ENCODE measurements at regions not wholly inside any gene's neighbourhood (a gene's known extent, or its start where the extent isn't known, plus 50 kb on each side); places are given as distances from the start of the nearest gene placed in this dataset.

DNA sequence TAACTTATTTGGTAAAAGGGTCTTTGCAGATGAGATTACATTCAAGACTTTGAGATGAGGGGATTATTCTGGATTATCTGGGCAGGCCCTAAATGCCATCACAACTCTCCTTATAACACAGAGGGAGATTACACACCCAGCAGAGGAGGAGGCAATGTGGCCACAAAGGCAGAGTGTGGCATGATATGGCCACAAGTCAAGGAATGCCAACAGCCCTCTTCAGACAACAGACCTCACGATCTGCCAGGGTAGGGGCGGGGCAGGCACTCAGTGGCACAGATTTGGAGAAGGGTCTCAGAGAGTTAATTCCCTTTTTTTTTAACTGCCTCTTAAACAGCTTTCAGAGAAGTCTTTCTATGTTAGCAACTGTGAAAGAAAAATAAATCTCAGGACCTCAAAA is 96.9 kb downstream of the CYP26B1 start:
- TF ChIP-seq POLR2AphosphoS5 (IDR thresholded peaks at IDR 0.05; ENCODE audit: low read depth, low read length) (no peak), REST (IDR thresholded peaks at IDR 0.05; ENCODE audit: insufficient read depth in 1 of 2, low read depth in 2 of 2, low read length in 1 of 2) (no peak), CTCF (IDR thresholded peaks at IDR 0.05) (no peak), SIN3A (IDR thresholded peaks at IDR 0.05; ENCODE audit: borderline replicate concordance, insufficient read depth, low read depth, low read length) (no peak), TCF7L2 (IDR thresholded peaks at IDR 0.05; ENCODE audit: low read depth, low read length) (no peak)
- in situ Hi-C loops (cut with HindIII; ENCODE audit: low pct_unique_long_range_greater_than_20kb, low sequenced_read_pairs) (no loop called here), intact Hi-C loops (cut with micrococcal nuclease; ENCODE audit: unreplicated experiment) (no loop called here)
- no peak for DNase-seq (ENCODE audit: low read depth, low spot score)
- Histone ChIP-seq H3K4me1 (ENCODE audit: control insufficient read depth, insufficient read depth, low read length) (no peaks in the 10 kb centered on the region), H3K36me3 (ENCODE audit: control insufficient read depth, insufficient read depth, low read length) (no peaks in the 10 kb centered on the region), H3K27me3 (ENCODE audit: control insufficient read depth, insufficient read depth, low read length) (0 out of 2 replicates have a peak, but pooled peaks cover 2% of the 10 kb centered on the region), H3K9me3 (ENCODE audit: control insufficient read depth, insufficient read depth, low read depth, low read length) (no peaks in the 10 kb centered on the region; the same call in 1 of the 2 replicates), H3K27ac (ENCODE audit: low read length) (no peak overlapping the region), H3K4me3 (ENCODE audit: low read depth in 2 of 2, low read length in 2 of 2) (no peak overlapping the region)
- ChIA-PET POLR2A (no interaction called here), CTCF (no interaction called here)
- ATAC-seq: no peak
- no TSS peak for BruUV-seq (replicated peaks)

GRCh38 chr2:72048881-72049477 is 98.7 kb downstream of the CYP26B1 start:
- ATAC-seq (no peak), DNase-seq (ENCODE audit: low read depth, low spot score) (no peak)
- BruUV-seq (replicated peaks): no TSS peak
- POLR2A ChIA-PET: no interaction called here
- H3K4me1 ChIP-seq (ENCODE audit: control insufficient read depth, insufficient read depth, low read length): no peaks in the 10 kb centered on the region
- H3K27me3 ChIP-seq (ENCODE audit: control insufficient read depth, insufficient read depth, low read length): 0 out of 2 replicates have a peak, but pooled peaks cover 2% of the 10 kb centered on the region
- intact Hi-C loops (cut with micrococcal nuclease; ENCODE audit: unreplicated experiment) (no loop called here), in situ Hi-C loops (cut with HindIII; ENCODE audit: low pct_unique_long_range_greater_than_20kb, low sequenced_read_pairs) (no loop called here)
- H3K36me3 ChIP-seq (ENCODE audit: control insufficient read depth, insufficient read depth, low read length): no peaks in the 10 kb centered on the region
- H3K27ac ChIP-seq (ENCODE audit: low read length): no peak overlapping the region
- CTCF ChIA-PET: no interaction called here
- no peak overlapping the region for H3K4me3 ChIP-seq (ENCODE audit: low read depth in 2 of 2, low read length in 2 of 2)
- H3K9me3 ChIP-seq (ENCODE audit: control insufficient read depth, insufficient read depth, low read depth, low read length): peaks cover 2% of the 10 kb centered on the region; the same call in 1 of the 2 replicates
- TF ChIP-seq TCF7L2 (IDR thresholded peaks at IDR 0.05; ENCODE audit: low read depth, low read length): no peak

DNA sequence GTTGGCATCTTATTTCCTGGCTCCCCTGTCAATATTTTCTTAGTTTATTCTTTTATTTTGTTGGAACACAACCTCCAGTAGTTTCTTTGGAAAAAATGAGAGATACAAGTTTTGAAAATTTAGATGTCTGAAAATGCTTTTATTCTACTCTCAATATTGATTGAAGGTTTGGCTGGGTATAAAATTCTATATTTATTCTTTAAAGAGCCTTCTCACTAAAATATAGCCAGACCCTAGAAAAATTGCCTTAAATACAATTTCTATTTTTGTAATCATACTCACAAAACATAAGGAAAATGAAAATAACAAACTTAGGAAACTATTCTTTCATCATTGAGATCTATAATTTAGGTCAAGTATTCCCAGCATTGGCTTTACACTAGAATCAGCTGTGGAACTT is 103.7 kb downstream of the CYP26B1 start:
- intact Hi-C loops (cut with micrococcal nuclease; ENCODE audit: unreplicated experiment) (no loop called here), in situ Hi-C loops (cut with HindIII; ENCODE audit: low pct_unique_long_range_greater_than_20kb, low sequenced_read_pairs) (no loop called here)
- Histone ChIP-seq H3K4me1 (ENCODE audit: control insufficient read depth, insufficient read depth, low read length) (no peaks in the 10 kb centered on the region), H3K27me3 (ENCODE audit: control insufficient read depth, insufficient read depth, low read length) (0 out of 2 replicates have a peak, but pooled peaks cover 2% of the 10 kb centered on the region), H3K4me3 (ENCODE audit: low read depth in 2 of 2, low read length in 2 of 2) (no peak overlapping the region), H3K27ac (ENCODE audit: low read length) (no peak overlapping the region), H3K36me3 (ENCODE audit: control insufficient read depth, insufficient read depth, low read length) (no peaks in the 10 kb centered on the region), H3K9me3 (ENCODE audit: control insufficient read depth, insufficient read depth, low read depth, low read length) (peaks cover 9% of the 10 kb centered on the region)
- POLR2A ChIA-PET: no interaction called here
- no TSS peak for BruUV-seq (replicated peaks)
- TF ChIP-seq CTCF (IDR thresholded peaks at IDR 0.05) (no peak), TCF7L2 (IDR thresholded peaks at IDR 0.05; ENCODE audit: low read depth, low read length) (no peak), REST (IDR thresholded peaks at IDR 0.05; ENCODE audit: insufficient read depth in 1 of 2, low read depth in 2 of 2, low read length in 1 of 2) (no peak), POLR2AphosphoS5 (IDR thresholded peaks at IDR 0.05; ENCODE audit: low read depth, low read length) (no peak), SIN3A (IDR thresholded peaks at IDR 0.05; ENCODE audit: borderline replicate concordance, insufficient read depth, low read depth, low read length) (no peak)
- CTCF ChIA-PET: no interaction called here
- ATAC-seq (no peak), DNase-seq (ENCODE audit: low read depth, low spot score) (no peak)
